Tibial nerve (tissue), 4 donors: ENCODE measurements at regions not wholly inside any gene's neighbourhood (a gene's known extent, or its start where the extent isn't known, plus 50 kb on each side); places are given as distances from the start of the nearest gene placed in this dataset.

Experiments used
- DNase-seq, 2 donors: peaks; one replicate each; pipeline ENCODE4 v3.0.0-alpha.2; 2019; ENCODE audit warnings: low spot score in 2 of 2
- H3K27ac ChIP-seq, 4 donors: fragments of 200-600 bp; sonication (generic) in 3 of 4; one replicate each; pipeline ENCODE4 v1.5.1; 2017 to 2019; ENCODE audit warnings: mild to moderate bottlenecking in 1 of 4
- H3K27me3 ChIP-seq, 2 donors: fragments of 200-600 bp; sonication (generic) in 1 of 2; one replicate each; pipeline versions ENCODE4 v1.5.1 to v1.6.0; 2017 to 2019
- H3K36me3 ChIP-seq, 3 donors: fragments of 200-600 bp; sonication (generic); one replicate each; pipeline ENCODE4 v1.5.1; 2018 to 2019
- H3K4me1 ChIP-seq, 4 donors: fragments of 200-600 bp; sonication (generic) in 3 of 4; one replicate each; pipeline ENCODE4 v1.5.1; 2017 to 2019
- H3K4me3 ChIP-seq, 4 donors: fragments of 200-600 bp; sonication (generic) in 3 of 4; one replicate each; pipeline ENCODE4 v1.5.1; 2017 to 2019; ENCODE audit warnings: mild to moderate bottlenecking in 1 of 4, moderate library complexity in 1 of 4
- H3K9me3 ChIP-seq, 4 donors: fragments of 200-600 bp; sonication (generic) in 3 of 4; one replicate each; pipeline ENCODE4 v1.5.1; 2017 to 2019
- CTCF ChIP-seq, 5 experiments: fragments of 200-600 bp in 3 of 5; fragments of 450-650 bp in 2 of 5; sonication (generic) in 3 of 5; IDR thresholded peaks; one replicate each; pipeline ENCODE4 v1.5.1; 2016 to 2019; ENCODE audit warnings: antibody characterized with exemption in 5 of 5, mild to moderate bottlenecking in 3 of 5, moderate library complexity in 2 of 5
- EP300 ChIP-seq, 2 donors: sonication (generic); formaldehyde crosslinking; IDR thresholded peaks; one replicate each; pipeline ENCODE4 v1.6.1; 2017; ENCODE audit warnings: antibody characterized with exemption in 2 of 2, mild to moderate bottlenecking in 1 of 2
- POLR2A ChIP-seq, 2 donors: fragments of 450-650 bp; IDR thresholded peaks; one replicate each; pipeline ENCODE4 v1.6.1; 2017; ENCODE audit warnings: antibody characterized with exemption in 2 of 2, mild to moderate bottlenecking in 2 of 2, moderate library complexity in 2 of 2
- WGBS, 2 donors: methylation state at CpG; one replicate each; pipeline ENCODE4 v1.1.5; 2018; 5-methylcytosine and 5-hydroxymethylcytosine counted together

DNA sequence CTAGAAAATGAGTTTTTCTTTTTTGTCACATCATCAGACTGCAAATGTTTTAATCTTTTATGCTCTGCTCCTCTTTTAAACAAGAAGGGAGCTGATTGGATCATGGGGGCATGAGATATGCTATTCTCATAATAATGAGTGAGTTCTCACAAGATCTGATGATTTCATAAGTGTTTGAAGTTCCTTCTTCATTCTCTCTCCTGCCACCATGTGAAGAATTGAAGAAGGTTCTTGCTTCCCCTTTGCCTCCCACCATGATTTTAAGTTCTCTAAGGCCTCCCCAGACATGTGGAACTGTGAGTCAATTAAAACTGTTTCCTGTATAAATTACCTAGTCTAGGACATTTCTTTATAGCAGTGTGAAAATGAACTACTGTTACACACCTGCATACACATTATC is 218.2 kb downstream of the NRIP1 start:
- no peaks in the 10 kb centered on the region for H3K36me3 ChIP-seq
- H3K4me3 ChIP-seq: no peak overlapping the region
- peaks cover 0 to 8% (median 0%) of the 10 kb centered on the region in 4 donors for H3K9me3 ChIP-seq
- no peaks in the 10 kb centered on the region for H3K27me3 ChIP-seq
- DNase-seq: no peak
- TF ChIP-seq CTCF (IDR thresholded peaks at IDR 0.05) (no peak), EP300 (IDR thresholded peaks at IDR 0.05) (no peak), POLR2A (IDR thresholded peaks at IDR 0.05) (no peak)
- no peaks in the 10 kb centered on the region for H3K4me1 ChIP-seq
- no peak overlapping the region for H3K27ac ChIP-seq

DNA sequence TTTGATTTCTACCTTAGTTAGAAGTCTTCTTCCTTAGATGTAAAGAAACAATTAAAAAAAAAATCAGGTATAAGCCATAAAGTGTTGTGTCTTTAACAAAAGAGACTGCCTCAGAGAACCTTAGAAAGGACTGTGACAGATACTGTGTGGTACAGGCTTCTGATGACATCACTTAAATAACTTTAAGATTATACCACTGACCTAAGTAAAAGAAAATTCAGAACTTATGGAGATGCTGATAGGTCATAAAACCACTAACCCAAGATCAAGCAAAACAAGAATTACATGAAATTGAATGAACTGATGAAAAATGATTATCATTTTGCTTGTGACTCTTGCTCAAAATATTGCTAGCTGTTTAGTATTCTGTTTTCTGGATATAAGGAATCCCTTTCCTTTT is 220.8 kb downstream of the NRIP1 start:
- DNase-seq: no peak
- no peak overlapping the region for H3K4me3 ChIP-seq
- no peaks in the 10 kb centered on the region for H3K27me3 ChIP-seq
- no peak overlapping the region for H3K27ac ChIP-seq
- H3K36me3 ChIP-seq: no peaks in the 10 kb centered on the region
- TF ChIP-seq EP300 (IDR thresholded peaks at IDR 0.05): no peak
- TF ChIP-seq CTCF (IDR thresholded peaks at IDR 0.05): no peak
- no peak for TF ChIP-seq POLR2A (IDR thresholded peaks at IDR 0.05)
- H3K9me3 ChIP-seq: peaks cover 0 to 8% (median 0%) of the 10 kb centered on the region in 4 donors
- H3K4me1 ChIP-seq: no peaks in the 10 kb centered on the region

GRCh38 chr21:14842601-14843000 is 222.2 kb downstream of the NRIP1 start:
- WGBS, 2 donors: 73 to 79% methylated on average over 3 of the region's 3 CpGs
- DNase-seq: no peak
- Histone ChIP-seq H3K36me3 (no peaks in the 10 kb centered on the region), H3K9me3 (peaks cover 0 to 8% (median 0%) of the 10 kb centered on the region in 4 donors), H3K4me1 (no peaks in the 10 kb centered on the region), H3K27ac (no peak overlapping the region), H3K4me3 (no peak overlapping the region), H3K27me3 (no peaks in the 10 kb centered on the region)
- TF ChIP-seq POLR2A (IDR thresholded peaks at IDR 0.05): no peak
- no peak for TF ChIP-seq CTCF (IDR thresholded peaks at IDR 0.05)
- TF ChIP-seq EP300 (IDR thresholded peaks at IDR 0.05): no peak

GRCh38 chr21:14841511-14842472 is 223.0 kb downstream of the NRIP1 start:
- Histone ChIP-seq H3K4me1 (no peaks in the 10 kb centered on the region), H3K27ac (no peak overlapping the region), H3K36me3 (no peaks in the 10 kb centered on the region), H3K4me3 (no peak overlapping the region), H3K27me3 (no peaks in the 10 kb centered on the region), H3K9me3 (peaks cover 0 to 8% (median 0%) of the 10 kb centered on the region in 4 donors)
- no peak for DNase-seq
- no peak for TF ChIP-seq POLR2A (IDR thresholded peaks at IDR 0.05)
- TF ChIP-seq EP300 (IDR thresholded peaks at IDR 0.05): no peak
- TF ChIP-seq CTCF (IDR thresholded peaks at IDR 0.05): no peak
- 97% methylated on average over 51 of the region's 51 CpGs for WGBS, 2 donors

DNA sequence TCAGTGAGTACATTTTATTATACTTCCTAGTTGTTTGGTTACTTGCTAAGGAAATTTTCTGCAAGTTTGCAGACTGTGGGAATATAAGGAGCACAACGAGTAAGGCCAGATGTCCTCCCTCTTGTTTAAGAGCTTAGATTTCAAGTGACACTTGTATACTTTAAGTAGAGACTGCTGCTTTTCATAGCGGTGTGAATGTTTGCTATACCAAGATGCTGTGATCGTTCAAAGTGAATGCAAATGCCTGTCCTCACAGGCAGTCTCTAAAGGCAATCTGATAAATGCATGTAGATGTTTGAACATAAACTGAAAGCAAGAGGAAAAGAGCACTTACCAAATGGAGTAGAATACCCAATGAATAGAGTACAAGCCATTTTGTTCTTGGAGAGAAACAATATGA is 226.4 kb downstream of the NRIP1 start:
- no peak for TF ChIP-seq EP300 (IDR thresholded peaks at IDR 0.05)
- no peak for TF ChIP-seq CTCF (IDR thresholded peaks at IDR 0.05)
- no peak for TF ChIP-seq POLR2A (IDR thresholded peaks at IDR 0.05)
- Histone ChIP-seq H3K9me3 (no peaks in the 10 kb centered on the region), H3K4me1 (no peaks in the 10 kb centered on the region), H3K4me3 (no peak overlapping the region), H3K36me3 (no peaks in the 10 kb centered on the region), H3K27ac (no peak overlapping the region), H3K27me3 (no peaks in the 10 kb centered on the region)
- WGBS, 2 donors: 51 to 60% methylated on average over 3 of the region's 3 CpGs
- no peak for DNase-seq
